ENCODE measurements at regions not wholly inside any gene's neighbourhood (a gene's known extent, or its start where the extent isn't known, plus 50 kb on each side); places are given as distances from the start of the nearest gene placed in this dataset.

- H3K4me3 ChIP-seq (ENCODE audit: low read length in 3 of 3), result no peak overlapping the region
- peaks cover 16 to 36% (median 26%) of the 10 kb centered on the region in 3 donors for H3K27me3 ChIP-seq (ENCODE audit: control insufficient read depth in 3 of 3, insufficient read depth in 3 of 3, low read length in 3 of 3)
- H3K27ac ChIP-seq (ENCODE audit: low read depth, low read length), result no peak overlapping the region
- no peaks in the 10 kb centered on the region for H3K36me3 ChIP-seq (ENCODE audit: control insufficient read depth in 3 of 3, insufficient read depth in 3 of 3, low read length in 3 of 3)
- no peaks in the 10 kb centered on the region for H3K4me1 ChIP-seq (ENCODE audit: control insufficient read depth in 3 of 3, insufficient read depth in 3 of 3, low read length in 3 of 3)
- H3K9ac ChIP-seq (ENCODE audit: low read depth in 1 of 3, low read length in 3 of 3), result no peak overlapping the region
- no peaks in the 10 kb centered on the region for H3K9me3 ChIP-seq (ENCODE audit: control insufficient read depth in 3 of 3, low read length in 3 of 3)
Observed at GRCh38 chr14:99331811-99332210, 59.8 kb upstream of the BCL11B start.

GRCh38 chr14:99330316-99331240 lies 58.6 kb upstream of the BCL11B start:
- Histone ChIP-seq H3K9ac (ENCODE audit: low read depth in 1 of 3, low read length in 3 of 3) (no peak overlapping the region), H3K36me3 (ENCODE audit: control insufficient read depth in 3 of 3, insufficient read depth in 3 of 3, low read length in 3 of 3) (no peaks in the 10 kb centered on the region), H3K27me3 (ENCODE audit: control insufficient read depth in 3 of 3, insufficient read depth in 3 of 3, low read length in 3 of 3) (peaks cover 26 to 46% (median 32%) of the 10 kb centered on the region in 3 donors), H3K4me1 (ENCODE audit: control insufficient read depth in 3 of 3, insufficient read depth in 3 of 3, low read length in 3 of 3) (no peaks in the 10 kb centered on the region), H3K27ac (ENCODE audit: low read depth, low read length) (no peak overlapping the region), H3K4me3 (ENCODE audit: low read length in 3 of 3) (no peak overlapping the region), H3K9me3 (ENCODE audit: control insufficient read depth in 3 of 3, low read length in 3 of 3) (no peaks in the 10 kb centered on the region)

GRCh38 chr14:99329711-99330315 lies 57.8 kb upstream of the BCL11B start:
- H3K4me3 ChIP-seq (ENCODE audit: low read length in 3 of 3), result no peak overlapping the region
- H3K27me3 ChIP-seq (ENCODE audit: control insufficient read depth in 3 of 3, insufficient read depth in 3 of 3, low read length in 3 of 3), result peaks cover 29 to 50% (median 36%) of the 10 kb centered on the region in 3 donors
- H3K9me3 ChIP-seq (ENCODE audit: control insufficient read depth in 3 of 3, low read length in 3 of 3), result no peaks in the 10 kb centered on the region
- no peak overlapping the region for H3K9ac ChIP-seq (ENCODE audit: low read depth in 1 of 3, low read length in 3 of 3)
- H3K27ac ChIP-seq (ENCODE audit: low read depth, low read length), result no peak overlapping the region
- no peaks in the 10 kb centered on the region for H3K4me1 ChIP-seq (ENCODE audit: control insufficient read depth in 3 of 3, insufficient read depth in 3 of 3, low read length in 3 of 3)
- no peaks in the 10 kb centered on the region for H3K36me3 ChIP-seq (ENCODE audit: control insufficient read depth in 3 of 3, insufficient read depth in 3 of 3, low read length in 3 of 3)

GRCh38 chr14:99327458-99328250 lies 55.7 kb upstream of the BCL11B start:
- Histone ChIP-seq H3K4me3 (ENCODE audit: low read length in 3 of 3) (no peak overlapping the region), H3K4me1 (ENCODE audit: control insufficient read depth in 3 of 3, insufficient read depth in 3 of 3, low read length in 3 of 3) (peaks cover 0 to 2% (median 0%) of the 10 kb centered on the region in 3 donors), H3K27me3 (ENCODE audit: control insufficient read depth in 3 of 3, insufficient read depth in 3 of 3, low read length in 3 of 3) (peaks cover 25 to 52% (median 35%) of the 10 kb centered on the region in 3 donors), H3K9ac (ENCODE audit: low read depth in 1 of 3, low read length in 3 of 3) (no peak overlapping the region), H3K27ac (ENCODE audit: low read depth, low read length) (no peak overlapping the region), H3K9me3 (ENCODE audit: control insufficient read depth in 3 of 3, low read length in 3 of 3) (no peaks in the 10 kb centered on the region), H3K36me3 (ENCODE audit: control insufficient read depth in 3 of 3, insufficient read depth in 3 of 3, low read length in 3 of 3) (no peaks in the 10 kb centered on the region)

- Histone ChIP-seq H3K9ac (ENCODE audit: low read depth in 1 of 3, low read length in 3 of 3) (no peak overlapping the region), H3K4me3 (ENCODE audit: low read length in 3 of 3) (no peak overlapping the region), H3K4me1 (ENCODE audit: control insufficient read depth in 3 of 3, insufficient read depth in 3 of 3, low read length in 3 of 3) (peaks cover 0 to 2% (median 0%) of the 10 kb centered on the region in 3 donors), H3K9me3 (ENCODE audit: control insufficient read depth in 3 of 3, low read length in 3 of 3) (no peaks in the 10 kb centered on the region), H3K27ac (ENCODE audit: low read depth, low read length) (no peak overlapping the region), H3K27me3 (ENCODE audit: control insufficient read depth in 3 of 3, insufficient read depth in 3 of 3, low read length in 3 of 3) (peaks cover 27 to 57% (median 37%) of the 10 kb centered on the region in 3 donors), H3K36me3 (ENCODE audit: control insufficient read depth in 3 of 3, insufficient read depth in 3 of 3, low read length in 3 of 3) (no peaks in the 10 kb centered on the region)
Observed at GRCh38 chr14:99327050-99327449, 55.1 kb upstream of the BCL11B start.

- Histone ChIP-seq H3K36me3 (ENCODE audit: control insufficient read depth in 3 of 3, insufficient read depth in 3 of 3, low read length in 3 of 3) (no peaks in the 10 kb centered on the region), H3K4me3 (ENCODE audit: low read length in 3 of 3) (no peak overlapping the region), H3K27me3 (ENCODE audit: control insufficient read depth in 3 of 3, insufficient read depth in 3 of 3, low read length in 3 of 3) (peaks cover 27 to 58% (median 42%) of the 10 kb centered on the region in 3 donors), H3K9me3 (ENCODE audit: control insufficient read depth in 3 of 3, low read length in 3 of 3) (no peaks in the 10 kb centered on the region), H3K4me1 (ENCODE audit: control insufficient read depth in 3 of 3, insufficient read depth in 3 of 3, low read length in 3 of 3) (peaks cover 0 to 2% (median 0%) of the 10 kb centered on the region in 3 donors), H3K27ac (ENCODE audit: low read depth, low read length) (no peak overlapping the region), H3K9ac (ENCODE audit: low read depth in 1 of 3, low read length in 3 of 3) (no peak overlapping the region)
Observed at GRCh38 chr14:99326041-99326710, 54.2 kb upstream of the BCL11B start.

GRCh38 chr14:99325591-99325990 lies 53.6 kb upstream of the BCL11B start:
- H3K36me3 ChIP-seq (ENCODE audit: control insufficient read depth in 3 of 3, insufficient read depth in 3 of 3, low read length in 3 of 3), result no peaks in the 10 kb centered on the region
- peaks cover 27 to 57% (median 40%) of the 10 kb centered on the region in 3 donors for H3K27me3 ChIP-seq (ENCODE audit: control insufficient read depth in 3 of 3, insufficient read depth in 3 of 3, low read length in 3 of 3)
- no peak overlapping the region for H3K27ac ChIP-seq (ENCODE audit: low read depth, low read length)
- no peak overlapping the region for H3K4me3 ChIP-seq (ENCODE audit: low read length in 3 of 3)
- no peak overlapping the region for H3K9ac ChIP-seq (ENCODE audit: low read depth in 1 of 3, low read length in 3 of 3)
- peaks cover 0 to 2% (median 0%) of the 10 kb centered on the region in 3 donors for H3K4me1 ChIP-seq (ENCODE audit: control insufficient read depth in 3 of 3, insufficient read depth in 3 of 3, low read length in 3 of 3)
- H3K9me3 ChIP-seq (ENCODE audit: control insufficient read depth in 3 of 3, low read length in 3 of 3), result no peaks in the 10 kb centered on the region

- Histone ChIP-seq H3K9ac (ENCODE audit: low read depth in 1 of 3, low read length in 3 of 3) (no peak overlapping the region), H3K27ac (ENCODE audit: low read depth, low read length) (no peak overlapping the region), H3K36me3 (ENCODE audit: control insufficient read depth in 3 of 3, insufficient read depth in 3 of 3, low read length in 3 of 3) (no peaks in the 10 kb centered on the region), H3K4me3 (ENCODE audit: low read length in 3 of 3) (no peak overlapping the region), H3K27me3 (ENCODE audit: control insufficient read depth in 3 of 3, insufficient read depth in 3 of 3, low read length in 3 of 3) (peaks cover 25 to 51% (median 36%) of the 10 kb centered on the region in 3 donors), H3K9me3 (ENCODE audit: control insufficient read depth in 3 of 3, low read length in 3 of 3) (no peaks in the 10 kb centered on the region), H3K4me1 (ENCODE audit: control insufficient read depth in 3 of 3, insufficient read depth in 3 of 3, low read length in 3 of 3) (peaks cover 0 to 2% (median 0%) of the 10 kb centered on the region in 3 donors)
Observed at GRCh38 chr14:99325016-99325415, 53.0 kb upstream of the BCL11B start.

GRCh38 chr14:99324291-99324690 lies 52.3 kb upstream of the BCL11B start:
- Histone ChIP-seq H3K9me3 (ENCODE audit: control insufficient read depth in 3 of 3, low read length in 3 of 3) (no peaks in the 10 kb centered on the region), H3K4me3 (ENCODE audit: low read length in 3 of 3) (no peak overlapping the region), H3K9ac (ENCODE audit: low read depth in 1 of 3, low read length in 3 of 3) (no peak overlapping the region), H3K36me3 (ENCODE audit: control insufficient read depth in 3 of 3, insufficient read depth in 3 of 3, low read length in 3 of 3) (no peaks in the 10 kb centered on the region), H3K4me1 (ENCODE audit: control insufficient read depth in 3 of 3, insufficient read depth in 3 of 3, low read length in 3 of 3) (peaks cover 0 to 2% (median 0%) of the 10 kb centered on the region in 3 donors), H3K27ac (ENCODE audit: low read depth, low read length) (no peak overlapping the region), H3K27me3 (ENCODE audit: control insufficient read depth in 3 of 3, insufficient read depth in 3 of 3, low read length in 3 of 3) (peaks cover 26 to 48% (median 36%) of the 10 kb centered on the region in 3 donors)

Measured in skeletal muscle tissue (tissue), 3 donors.